Panc1 (cell line): ENCODE measurements at regions not wholly inside any gene's neighbourhood (a gene's known extent, or its start where the extent isn't known, plus 50 kb on each side); places are given as distances from the start of the nearest gene placed in this dataset.

Experiments used
- ATAC-seq: fragments of 200-7000 bp; cut with Tn5 transposase; 2 replicates; pipeline ENCODE4 v1.9.1; 2020; ENCODE audit warnings: mild to moderate bottlenecking, moderate library complexity
- BruUV-seq: library from RNA; stranded (reverse); fragments of 400-500 nt; replicated peaks from 2 replicates; lab custom pipeline; 2021; lab: Mats Ljungman, UMichigan
- CTCF ChIA-PET: fragments of 300-600 bp; sonication (Branson Sonifier 250); formaldehyde crosslinking; loops from one replicate; lab custom pipeline; 2022; ENCODE audit warnings: antibody characterized with exemption; lab: Charles Lee
- POLR2A ChIA-PET: fragments of 300-600 bp; sonication (Branson Sonifier 250); formaldehyde crosslinking; loops from one replicate; lab custom pipeline; 2022; ENCODE audit warnings: antibody characterized with exemption; lab: Charles Lee
- DNase-seq: peaks from one replicate; pipeline ENCODE4 v3.0.0-alpha.2; 2010; ENCODE audit warnings: low read depth, low spot score
- H3K27ac ChIP-seq: 2 replicates; pipeline ENCODE4 v1.5.1; 2011; ENCODE audit warnings: mild to moderate bottlenecking, low read length, inconsistent platforms
- H3K27me3 ChIP-seq: fragments of 200-500 bp; sonication (Bioruptor generic); 2 replicates; pipeline ENCODE4 v1.6.0; 2014; ENCODE audit warnings: low read length, inconsistent platforms; ENCODE audit not compliant: control insufficient read depth, insufficient read depth
- H3K36me3 ChIP-seq: fragments of 200-500 bp; sonication (Bioruptor generic); 2 replicates; pipeline ENCODE4 v1.5.1; 2014; ENCODE audit warnings: inconsistent platforms, mild to moderate bottlenecking, low read length, moderate library complexity; ENCODE audit not compliant: control insufficient read depth, insufficient read depth
- H3K4me1 ChIP-seq: 2 replicates; pipeline ENCODE4 v1.5.1; 2011; ENCODE audit warnings: inconsistent platforms, mild to moderate bottlenecking, low read length, moderate library complexity; ENCODE audit not compliant: control insufficient read depth, insufficient read depth
- H3K4me3 ChIP-seq, 2 experiments: 2 replicates each; pipeline ENCODE4 v1.5.1; 2011 to 2012; ENCODE audit warnings: low read depth in 2 of 2, low read length in 2 of 2, mild to moderate bottlenecking in 2 of 2, inconsistent platforms in 1 of 2, moderate library complexity in 1 of 2
- H3K9me3 ChIP-seq: fragments of 200-500 bp; sonication (Bioruptor generic); 2 replicates; pipeline ENCODE4 v1.5.1; 2014; ENCODE audit warnings: low read depth, mild to moderate bottlenecking, inconsistent platforms, low read length, moderate library complexity; ENCODE audit not compliant: control insufficient read depth, insufficient read depth
- POLR2AphosphoS5 ChIP-seq: IDR thresholded peaks from 2 replicates; pipeline ENCODE4 v1.6.1; 2012; ENCODE audit warnings: mild to moderate bottlenecking, low read depth, low read length, moderate library complexity
- REST ChIP-seq, 2 experiments: IDR thresholded peaks; 2 replicates each; pipeline ENCODE4 v1.6.1; 2011 to 2012; ENCODE audit warnings: low read depth in 2 of 2, control low read depth in 1 of 2, low read length in 1 of 2, mild to moderate bottlenecking in 1 of 2, moderate library complexity in 1 of 2; ENCODE audit not compliant: insufficient read depth in 1 of 2
- SIN3A ChIP-seq: IDR thresholded peaks from 2 replicates; pipeline ENCODE4 v1.6.1; 2012; ENCODE audit warnings: low read depth, mild to moderate bottlenecking, low read length, moderate library complexity, borderline replicate concordance; ENCODE audit not compliant: insufficient read depth
- TCF7L2 ChIP-seq: IDR thresholded peaks from 2 replicates; pipeline ENCODE4 v1.6.1; 2011; ENCODE audit warnings: mild to moderate bottlenecking, low read depth, low read length, inconsistent platforms
- in situ Hi-C: cut with HindIII; loops from 2 replicates; pipeline ENCODE4 v1.10.0; 2016; ENCODE audit warnings: low sequenced_read_pairs, low pct_unique_long_range_greater_than_20kb
- intact Hi-C: fragments of 100-400 bp; cut with micrococcal nuclease; formaldehyde crosslinking; loops from one replicate; pipeline ENCODE4 v1.10.0; 2022; ENCODE audit not compliant: unreplicated experiment
- TF ChIP-seq, protein P1 (sequence below): fragments of 450-650 bp; IDR thresholded peaks from 2 replicates; pipeline ENCODE4 v1.5.1; 2017; ENCODE audit warnings: mild to moderate bottlenecking

DNA sequence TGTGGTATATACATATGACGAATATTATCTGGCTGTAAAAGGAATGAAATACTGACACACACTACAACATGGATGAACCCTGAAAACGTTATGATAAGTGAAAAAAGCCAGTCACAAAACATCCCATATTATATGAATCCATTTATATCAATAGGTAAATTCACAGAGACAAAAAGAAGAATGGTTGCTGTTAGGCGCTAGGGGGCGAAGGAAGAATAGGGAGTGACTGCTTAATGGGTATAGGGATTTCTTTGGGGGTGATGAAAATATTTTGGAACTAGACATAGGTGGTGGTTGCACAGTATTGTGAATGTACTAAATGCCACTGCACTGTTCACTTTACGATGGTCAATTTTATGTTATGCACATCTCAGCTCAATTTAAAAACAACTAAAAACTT, 96.4 kb upstream of the EGFL6 start:
- H3K4me3 ChIP-seq, result no peak overlapping the region
- no peaks in the 10 kb centered on the region for H3K27me3 ChIP-seq
- ATAC-seq, result no peak
- in situ Hi-C loops, result no loop called here
- H3K9me3 ChIP-seq, result no peaks in the 10 kb centered on the region
- POLR2A ChIA-PET, result no interaction called here
- H3K4me1 ChIP-seq, result no peaks in the 10 kb centered on the region; the same call in 1 of the 2 replicates
- BruUV-seq, result no TSS peak
- intact Hi-C loops, result no loop called here
- DNase-seq, result no peak
- TF ChIP-seq SIN3A (no peak), POLR2AphosphoS5 (no peak), REST (IDR thresholded peaks at IDR 0.05; ENCODE audit: insufficient read depth in 1 of 2, low read depth in 2 of 2, low read length in 1 of 2) (no peak), TCF7L2 (no peak)
- TF ChIP-seq, protein P1, sequence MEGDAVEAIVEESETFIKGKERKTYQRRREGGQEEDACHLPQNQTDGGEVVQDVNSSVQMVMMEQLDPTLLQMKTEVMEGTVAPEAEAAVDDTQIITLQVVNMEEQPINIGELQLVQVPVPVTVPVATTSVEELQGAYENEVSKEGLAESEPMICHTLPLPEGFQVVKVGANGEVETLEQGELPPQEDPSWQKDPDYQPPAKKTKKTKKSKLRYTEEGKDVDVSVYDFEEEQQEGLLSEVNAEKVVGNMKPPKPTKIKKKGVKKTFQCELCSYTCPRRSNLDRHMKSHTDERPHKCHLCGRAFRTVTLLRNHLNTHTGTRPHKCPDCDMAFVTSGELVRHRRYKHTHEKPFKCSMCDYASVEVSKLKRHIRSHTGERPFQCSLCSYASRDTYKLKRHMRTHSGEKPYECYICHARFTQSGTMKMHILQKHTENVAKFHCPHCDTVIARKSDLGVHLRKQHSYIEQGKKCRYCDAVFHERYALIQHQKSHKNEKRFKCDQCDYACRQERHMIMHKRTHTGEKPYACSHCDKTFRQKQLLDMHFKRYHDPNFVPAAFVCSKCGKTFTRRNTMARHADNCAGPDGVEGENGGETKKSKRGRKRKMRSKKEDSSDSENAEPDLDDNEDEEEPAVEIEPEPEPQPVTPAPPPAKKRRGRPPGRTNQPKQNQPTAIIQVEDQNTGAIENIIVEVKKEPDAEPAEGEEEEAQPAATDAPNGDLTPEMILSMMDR, result no peak
- CTCF ChIA-PET, result no interaction called here
- H3K27ac ChIP-seq, result no peak overlapping the region
- H3K36me3 ChIP-seq, result no peaks in the 10 kb centered on the region

DNA sequence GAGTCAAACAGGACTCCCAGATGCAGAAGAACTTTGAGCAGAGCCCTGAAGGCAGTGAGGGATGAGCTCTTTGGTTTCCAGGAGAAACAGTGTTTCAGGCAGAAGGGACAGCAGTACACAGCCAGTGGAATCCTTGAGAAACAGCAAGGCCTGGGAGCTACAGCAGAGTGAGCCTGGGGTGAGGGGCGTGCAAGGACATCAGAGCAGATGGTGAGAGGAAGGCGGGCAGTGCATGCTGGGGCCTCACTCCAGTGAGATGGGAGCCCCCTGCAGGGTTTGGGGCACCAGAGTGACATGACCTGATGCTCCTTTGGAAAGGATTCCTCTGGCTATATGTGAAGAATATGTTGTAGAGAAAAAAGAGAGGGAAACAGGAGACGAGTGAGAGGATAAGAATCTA, 98.1 kb upstream of the EGFL6 start:
- CTCF ChIA-PET, result no interaction called here

More for the DNA sequence above, 98.1 kb upstream of the EGFL6 start:
- H3K4me3 ChIP-seq, result no peak overlapping the region
- no peaks in the 10 kb centered on the region for H3K36me3 ChIP-seq
- intact Hi-C loops, result no loop called here
- no peaks in the 10 kb centered on the region; the same call in 1 of the 2 replicates for H3K4me1 ChIP-seq
- DNase-seq (no peak), ATAC-seq (no peak)
- no TSS peak for BruUV-seq
- in situ Hi-C loops, result no loop called here
- no peak overlapping the region for H3K27ac ChIP-seq
- TF ChIP-seq, protein P1, result no peak
- TF ChIP-seq REST (IDR thresholded peaks at IDR 0.05; ENCODE audit: insufficient read depth in 1 of 2, low read depth in 2 of 2, low read length in 1 of 2), result no peak
- no peak for TF ChIP-seq SIN3A
- no peak for TF ChIP-seq POLR2AphosphoS5
- TF ChIP-seq TCF7L2, result no peak
- H3K9me3 ChIP-seq, result no peaks in the 10 kb centered on the region
- no peaks in the 10 kb centered on the region for H3K27me3 ChIP-seq
- POLR2A ChIA-PET, result no interaction called here
